ENCODE measurements at regions not wholly inside any gene's neighbourhood (a gene's known extent, or its start where the extent isn't known, plus 50 kb on each side); places are given as distances from the start of the nearest gene placed in this dataset.
"Not testable (repeated sequence)": the region's sequence is repeated elsewhere in the genome, so short reads cannot be mapped to it uniquely, and the experiment has no call there.

GRCh38 chr6:67947762-67948161 lies 687.3 kb upstream of the ADGRB3 start:
- DNase-seq; POLR2A ChIA-PET; ATAC-seq (ENCODE audit: low read depth); H3K27ac Mint-ChIP-seq; H3K4me1 Mint-ChIP-seq; H3K36me3 Mint-ChIP-seq; H3K27me3 Mint-ChIP-seq; H3K4me3 Mint-ChIP-seq: not testable (repeated sequence)
- peaks cover 12% of the 10 kb centered on the region for H3K9me3 Mint-ChIP-seq

GRCh38 chr6:67935976-67936477 lies 699.1 kb upstream of the ADGRB3 start:
- H3K27ac Mint-ChIP-seq = no peak overlapping the region
- H3K4me3 Mint-ChIP-seq = no peak overlapping the region
- peaks cover 6% of the 10 kb centered on the region for H3K9me3 Mint-ChIP-seq
- ATAC-seq (ENCODE audit: low read depth) (no peak), DNase-seq (no peak)
- H3K36me3 Mint-ChIP-seq = no peaks in the 10 kb centered on the region
- no peaks in the 10 kb centered on the region for H3K27me3 Mint-ChIP-seq
- POLR2A ChIA-PET = no interaction called here
- H3K4me1 Mint-ChIP-seq = no peaks in the 10 kb centered on the region

GRCh38 chr6:67933278-67933677 lies 701.8 kb upstream of the ADGRB3 start:
- no peak for ATAC-seq (ENCODE audit: low read depth)
- DNase-seq = no peak
- Mint-ChIP-seq H3K36me3 (no peaks in the 10 kb centered on the region), H3K27ac (no peak overlapping the region), H3K4me3 (no peak overlapping the region), H3K4me1 (no peaks in the 10 kb centered on the region), H3K27me3 (no peaks in the 10 kb centered on the region), H3K9me3 (peaks cover 7% of the 10 kb centered on the region)
- POLR2A ChIA-PET = no interaction called here

GRCh38 chr6:67922588-67922987 lies 712.5 kb upstream of the ADGRB3 start:
- H3K36me3 Mint-ChIP-seq; POLR2A ChIA-PET; H3K4me3 Mint-ChIP-seq; H3K4me1 Mint-ChIP-seq; DNase-seq; H3K27ac Mint-ChIP-seq; ATAC-seq (ENCODE audit: low read depth); H3K27me3 Mint-ChIP-seq: not testable (repeated sequence)
- peaks cover 13% of the 10 kb centered on the region for H3K9me3 Mint-ChIP-seq

DNA sequence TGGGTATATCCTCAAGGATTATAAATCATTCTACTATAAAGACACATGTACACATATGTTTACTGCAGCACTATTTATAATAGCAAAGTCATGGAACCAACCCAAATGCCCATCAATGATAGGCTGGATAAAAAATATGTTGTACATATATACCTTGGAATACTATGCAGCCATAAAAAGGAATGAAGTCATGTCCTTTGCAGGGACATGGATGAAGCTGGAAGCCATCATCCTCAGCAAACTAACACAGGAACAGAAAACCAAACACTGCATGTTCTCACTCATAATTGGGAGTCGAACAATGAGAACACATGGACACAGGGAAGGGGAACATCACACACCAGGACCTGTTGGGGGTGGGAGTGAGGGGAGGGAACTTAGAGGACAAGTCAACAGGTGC lies 715.0 kb upstream of the ADGRB3 start:
- H3K27me3 Mint-ChIP-seq; DNase-seq; H3K36me3 Mint-ChIP-seq; H3K4me3 Mint-ChIP-seq; H3K4me1 Mint-ChIP-seq; ATAC-seq (ENCODE audit: low read depth); POLR2A ChIA-PET; H3K27ac Mint-ChIP-seq: not testable (repeated sequence)
- peaks cover 13% of the 10 kb centered on the region for H3K9me3 Mint-ChIP-seq

GRCh38 chr6:67916399-67916798 lies 718.7 kb upstream of the ADGRB3 start:
- Mint-ChIP-seq H3K27me3 (no peaks in the 10 kb centered on the region), H3K27ac (no peak overlapping the region), H3K9me3 (peaks cover 8% of the 10 kb centered on the region), H3K36me3 (no peaks in the 10 kb centered on the region), H3K4me3 (no peak overlapping the region), H3K4me1 (no peaks in the 10 kb centered on the region)
- POLR2A ChIA-PET = no interaction called here
- no peak for DNase-seq
- no peak for ATAC-seq (ENCODE audit: low read depth)

DNA sequence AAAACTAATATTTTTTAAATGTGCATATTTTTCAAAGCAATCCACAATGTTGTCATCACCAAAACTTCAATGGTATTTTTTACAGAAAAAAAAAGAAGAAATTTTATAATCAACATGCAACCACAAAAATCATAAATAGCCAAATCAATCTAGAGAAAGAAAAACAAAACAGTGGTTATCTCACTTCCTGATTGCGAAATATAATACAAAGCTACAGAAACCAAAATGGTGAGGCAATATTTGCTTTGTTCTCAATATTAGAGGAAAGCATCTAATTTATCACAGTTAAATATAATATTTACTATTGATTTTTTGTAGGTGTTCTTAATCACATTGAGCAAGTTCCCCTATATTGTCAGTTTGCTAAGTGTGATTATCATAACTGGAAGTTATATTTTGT lies 720.7 kb upstream of the ADGRB3 start:
- DNase-seq (no peak), ATAC-seq (ENCODE audit: low read depth) (no peak)
- no peak overlapping the region for H3K4me3 Mint-ChIP-seq
- no peaks in the 10 kb centered on the region for H3K4me1 Mint-ChIP-seq
- H3K27ac Mint-ChIP-seq = no peak overlapping the region
- H3K9me3 Mint-ChIP-seq = peaks cover 7% of the 10 kb centered on the region
- H3K36me3 Mint-ChIP-seq = no peaks in the 10 kb centered on the region
- H3K27me3 Mint-ChIP-seq = no peaks in the 10 kb centered on the region
- POLR2A ChIA-PET = no interaction called here

GRCh38 chr6:67909354-67909753 lies 725.7 kb upstream of the ADGRB3 start:
- no peak overlapping the region for H3K4me3 Mint-ChIP-seq
- ATAC-seq (ENCODE audit: low read depth) (no peak), DNase-seq (no peak)
- no peaks in the 10 kb centered on the region for H3K4me1 Mint-ChIP-seq
- no peaks in the 10 kb centered on the region for H3K36me3 Mint-ChIP-seq
- POLR2A ChIA-PET = no interaction called here
- H3K27ac Mint-ChIP-seq = no peak overlapping the region
- H3K27me3 Mint-ChIP-seq = no peaks in the 10 kb centered on the region
- H3K9me3 Mint-ChIP-seq = peaks cover 2% of the 10 kb centered on the region

GRCh38 chr6:67908379-67908778 lies 726.7 kb upstream of the ADGRB3 start:
- Mint-ChIP-seq H3K27ac (no peak overlapping the region), H3K4me1 (no peaks in the 10 kb centered on the region), H3K4me3 (no peak overlapping the region), H3K36me3 (no peaks in the 10 kb centered on the region), H3K9me3 (peaks cover 5% of the 10 kb centered on the region), H3K27me3 (no peaks in the 10 kb centered on the region)
- POLR2A ChIA-PET = no interaction called here
- no peak for ATAC-seq (ENCODE audit: low read depth)
- DNase-seq = no peak

GRCh38 chr6:67904735-67905134 lies 730.3 kb upstream of the ADGRB3 start:
- H3K4me1 Mint-ChIP-seq; H3K27ac Mint-ChIP-seq; H3K36me3 Mint-ChIP-seq; H3K4me3 Mint-ChIP-seq; ATAC-seq (ENCODE audit: low read depth); POLR2A ChIA-PET; H3K9me3 Mint-ChIP-seq; DNase-seq; H3K27me3 Mint-ChIP-seq: not testable (repeated sequence)

GRCh38 chr6:67898875-67899274 lies 736.2 kb upstream of the ADGRB3 start:
- no peaks in the 10 kb centered on the region for H3K36me3 Mint-ChIP-seq
- DNase-seq = no peak
- POLR2A ChIA-PET = no interaction called here
- H3K4me3 Mint-ChIP-seq = no peak overlapping the region
- no peaks in the 10 kb centered on the region for H3K27me3 Mint-ChIP-seq
- H3K9me3 Mint-ChIP-seq = peaks cover 6% of the 10 kb centered on the region
- no peak overlapping the region for H3K27ac Mint-ChIP-seq
- no peaks in the 10 kb centered on the region for H3K4me1 Mint-ChIP-seq
- no peak for ATAC-seq (ENCODE audit: low read depth)

- ATAC-seq (ENCODE audit: low read depth) = no peak
- Mint-ChIP-seq H3K4me3 (no peak overlapping the region), H3K9me3 (peaks cover 6% of the 10 kb centered on the region), H3K27ac (no peak overlapping the region), H3K4me1 (no peaks in the 10 kb centered on the region), H3K36me3 (no peaks in the 10 kb centered on the region), H3K27me3 (no peaks in the 10 kb centered on the region)
- POLR2A ChIA-PET = no interaction called here
- no peak for DNase-seq
Measured at GRCh38 chr6:67897998-67898607, 737.0 kb upstream of the ADGRB3 start.

- Mint-ChIP-seq H3K4me3 (no peak overlapping the region), H3K36me3 (no peaks in the 10 kb centered on the region), H3K4me1 (no peaks in the 10 kb centered on the region), H3K27me3 (no peaks in the 10 kb centered on the region), H3K9me3 (peaks cover 4% of the 10 kb centered on the region), H3K27ac (no peak overlapping the region)
- ATAC-seq (ENCODE audit: low read depth) = no peak
- POLR2A ChIA-PET = no interaction called here
- no peak for DNase-seq
Measured at GRCh38 chr6:67896476-67896875, 738.6 kb upstream of the ADGRB3 start.

DNA sequence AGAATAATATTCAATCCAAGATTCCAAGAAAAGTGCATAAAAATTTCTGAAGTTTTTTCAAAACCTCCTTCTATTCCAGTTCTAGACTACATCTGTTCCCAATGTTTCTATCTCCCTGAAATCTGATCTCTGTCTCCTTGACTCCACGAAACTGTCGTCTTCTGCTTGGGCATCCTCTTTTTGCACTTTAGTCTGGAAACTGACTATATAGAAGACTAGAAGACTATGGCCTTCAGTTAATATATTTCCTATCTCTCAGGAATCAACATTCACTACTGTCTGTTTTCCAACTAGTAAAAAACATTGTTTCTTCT lies 745.4 kb upstream of the ADGRB3 start:
- Mint-ChIP-seq H3K4me3 (no peak overlapping the region), H3K27me3 (no peaks in the 10 kb centered on the region), H3K36me3 (no peaks in the 10 kb centered on the region), H3K27ac (no peak overlapping the region), H3K9me3 (peaks cover 4% of the 10 kb centered on the region), H3K4me1 (no peaks in the 10 kb centered on the region)
- no peak for ATAC-seq (ENCODE audit: low read depth)
- no peak for DNase-seq
- POLR2A ChIA-PET = no interaction called here
